ENCODE measurements at regions not wholly inside any gene's neighbourhood (a gene's known extent, or its start where the extent isn't known, plus 50 kb on each side); places are given as distances from the start of the nearest gene placed in this dataset.
A peak's percentile ranks its signal among the peaks of the same experiment; 100 is the strongest.

GRCh38 chr1:38115226-38115625 is 68.6 kb upstream of the POU3F1 start:
- Histone ChIP-seq H3K4me1 (peaks cover 0 to 34% (median 4%) of the 10 kb centered on the region in 4 donors), H3K4me3 (no peak overlapping the region), H3K27me3 (no peaks in the 10 kb centered on the region), H3K36me3 (no peaks in the 10 kb centered on the region), H3K9me3 (peaks cover 0 to 5% (median 1%) of the 10 kb centered on the region in 4 donors), H3K27ac (peak overlapping the region in 2 of 4 donors; percentile 75 to 78)
- DNase-seq (ENCODE audit: low spot score in 2 of 2) = no peak
- 93 to 95% methylated on average over 15 of the region's 15 CpGs for WGBS, 2 donors
- no peak for TF ChIP-seq EP300 (IDR thresholded peaks at IDR 0.05)
- TF ChIP-seq POLR2A (IDR thresholded peaks at IDR 0.05) = no peak
- no peak for TF ChIP-seq CTCF (IDR thresholded peaks at IDR 0.05)

- TF ChIP-seq CTCF (IDR thresholded peaks at IDR 0.05) (no peak), POLR2A (IDR thresholded peaks at IDR 0.05) (peak in 1 of 2 donors; percentile 12), EP300 (IDR thresholded peaks at IDR 0.05) (peak; percentile 21 to 77)
- Histone ChIP-seq H3K27ac (peak overlapping the region in 2 of 4 donors; percentile 75 to 78), H3K36me3 (no peaks in the 10 kb centered on the region), H3K9me3 (peaks cover 0 to 6% (median 2%) of the 10 kb centered on the region in 4 donors), H3K4me3 (no peak overlapping the region), H3K4me1 (peaks cover 0 to 34% (median 4%) of the 10 kb centered on the region in 4 donors), H3K27me3 (no peaks in the 10 kb centered on the region)
- no peak for DNase-seq (ENCODE audit: low spot score in 2 of 2)
- 36 to 49% methylated on average over 13 of the region's 13 CpGs for WGBS, 2 donors
Measured at GRCh38 chr1:38114241-38115026, 67.8 kb upstream of the POU3F1 start.

- H3K4me1 ChIP-seq = peaks cover 0 to 34% (median 4%) of the 10 kb centered on the region in 4 donors
- no peak for DNase-seq (ENCODE audit: low spot score in 2 of 2)
Measured at GRCh38 chr1:38113159-38113666, 66.6 kb upstream of the POU3F1 start.

GRCh38 chr1:38111589-38111988 is 65.0 kb upstream of the POU3F1 start:
- DNase-seq (ENCODE audit: low spot score in 2 of 2) = no peak
- peaks cover 0 to 6% (median 0%) of the 10 kb centered on the region in 3 donors for H3K36me3 ChIP-seq
- H3K4me3 ChIP-seq = no peak overlapping the region
- H3K4me1 ChIP-seq = peaks cover 0 to 34% (median 4%) of the 10 kb centered on the region in 4 donors
- peaks cover 0 to 6% (median 2%) of the 10 kb centered on the region in 4 donors for H3K9me3 ChIP-seq
- 74 to 80% methylated on average over 8 of the region's 8 CpGs for WGBS, 2 donors
- no peak for TF ChIP-seq CTCF (IDR thresholded peaks at IDR 0.05)
- TF ChIP-seq POLR2A (IDR thresholded peaks at IDR 0.05) = no peak
- TF ChIP-seq EP300 (IDR thresholded peaks at IDR 0.05) = no peak
- no peak overlapping the region for H3K27ac ChIP-seq
- H3K27me3 ChIP-seq = no peaks in the 10 kb centered on the region

More at GRCh38 chr1:38113159-38113666, 66.6 kb upstream of the POU3F1 start:
- WGBS, 2 donors = 82 to 84% methylated on average over 10 to 14 of the region's 14 CpGs
- peak overlapping the region in 2 of 4 donors; percentile 75 to 76 for H3K27ac ChIP-seq
- no peaks in the 10 kb centered on the region for H3K36me3 ChIP-seq
- TF ChIP-seq POLR2A (IDR thresholded peaks at IDR 0.05) = no peak
- TF ChIP-seq EP300 (IDR thresholded peaks at IDR 0.05) = no peak
- TF ChIP-seq CTCF (IDR thresholded peaks at IDR 0.05) = no peak
- no peaks in the 10 kb centered on the region for H3K27me3 ChIP-seq
- H3K9me3 ChIP-seq = peaks cover 0 to 6% (median 2%) of the 10 kb centered on the region in 4 donors
- no peak overlapping the region for H3K4me3 ChIP-seq

- WGBS, 2 donors = 92 to 95% methylated on average over 5 of the region's 5 CpGs
- Histone ChIP-seq H3K4me1 (no peaks in the 10 kb centered on the region), H3K27ac (no peak overlapping the region), H3K27me3 (no peaks in the 10 kb centered on the region), H3K9me3 (peaks cover 0 to 2% (median under 1%) of the 10 kb centered on the region in 4 donors), H3K4me3 (no peak overlapping the region), H3K36me3 (peaks cover 0 to 32% (median 0%) of the 10 kb centered on the region in 3 donors)
- DNase-seq (ENCODE audit: low spot score in 2 of 2) = no peak
- TF ChIP-seq CTCF (IDR thresholded peaks at IDR 0.05) = no peak
- no peak for TF ChIP-seq EP300 (IDR thresholded peaks at IDR 0.05)
- no peak for TF ChIP-seq POLR2A (IDR thresholded peaks at IDR 0.05)
Measured at GRCh38 chr1:38105267-38105666, 58.7 kb upstream of the POU3F1 start.
